ENCODE measurements at regions not wholly inside any gene's neighbourhood (a gene's known extent, or its start where the extent isn't known, plus 50 kb on each side); places are given as distances from the start of the nearest gene placed in this dataset.
"Not testable (repeated sequence)": the region's sequence is repeated elsewhere in the genome, so short reads cannot be mapped to it uniquely, and the experiment has no call there.

DNA sequence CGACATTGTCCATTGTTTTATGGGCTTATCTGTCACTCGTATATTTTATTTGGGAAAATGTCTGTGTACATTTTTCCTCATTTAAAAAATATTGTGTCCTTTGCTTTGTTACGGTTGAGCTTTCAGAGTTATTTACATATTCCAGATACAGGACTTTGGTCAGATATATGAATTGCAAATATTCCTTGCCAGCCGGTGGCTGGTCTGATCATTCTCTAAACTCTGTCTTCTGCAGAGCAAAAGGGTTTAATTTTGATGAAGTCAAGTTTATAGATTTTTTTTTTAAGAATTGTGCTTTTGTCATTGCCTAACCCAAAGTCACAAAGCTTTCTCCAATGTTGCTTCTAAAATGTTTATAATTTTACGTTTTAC lies 78.3 kb upstream of the SFSWAP start:
- DNase-seq; H3K27ac ChIP-seq (ENCODE audit: low read depth in 1 of 2, low read length in 2 of 2); ATAC-seq (ENCODE audit: poor library complexity); H3K4me1 Mint-ChIP-seq (ENCODE audit: low read depth); H3K4me3 Mint-ChIP-seq; H3K9me3 Mint-ChIP-seq; CTCF ChIA-PET; H3K36me3 Mint-ChIP-seq (ENCODE audit: low read depth); POLR2A ChIA-PET; H3K27me3 ChIP-seq (ENCODE audit: control insufficient read depth in 1 of 2, insufficient read depth in 2 of 2, low read length in 2 of 2); H3K27ac Mint-ChIP-seq; H3K36me3 ChIP-seq (ENCODE audit: insufficient read depth, low read length); H3K4me3 ChIP-seq (ENCODE audit: low read length): not testable (repeated sequence)
- intact Hi-C loops (cut with DNase I, micrococcal nuclease) = loop anchor here in 1 of 2 experiments (5.0 kb wide), 1 partner anchor 80 kb away; the partner anchor contains the start of gene SFSWAP
- Histone ChIP-seq H3K4me1 (ENCODE audit: insufficient read depth, low read length) (peaks cover 11% of the 10 kb centered on the region), H3K9me3 (ENCODE audit: control insufficient read depth in 1 of 2, insufficient read depth in 1 of 2, low read length in 2 of 2) (peaks cover 3 to 28% of the 10 kb centered on the region in 2 experiments)
- H3K27me3 Mint-ChIP-seq = peaks cover 33% of the 10 kb centered on the region

DNA sequence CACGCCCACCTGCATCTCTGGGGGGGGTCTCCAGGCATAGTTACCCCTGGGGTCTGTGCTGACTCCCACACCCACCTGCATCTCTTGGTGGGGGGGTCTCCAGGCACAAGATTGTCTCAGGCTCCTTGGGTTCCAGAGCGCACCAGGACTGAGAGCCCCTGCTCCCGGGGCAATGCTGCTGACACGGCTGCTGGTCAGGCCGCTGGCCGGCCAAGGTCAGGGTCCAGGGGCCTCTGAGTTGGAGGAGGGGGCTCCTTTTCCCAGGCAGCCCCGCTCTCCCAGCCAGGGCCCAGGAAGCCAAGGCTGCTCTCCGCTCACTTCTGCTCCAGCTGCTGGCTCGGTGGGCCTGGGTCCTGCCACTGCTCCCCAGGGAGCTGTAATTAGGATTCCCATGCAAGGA lies 77.3 kb upstream of the SFSWAP start:
- ATAC-seq (ENCODE audit: poor library complexity); H3K4me1 ChIP-seq (ENCODE audit: insufficient read depth, low read length); CTCF ChIA-PET; H3K27ac Mint-ChIP-seq; H3K36me3 Mint-ChIP-seq (ENCODE audit: low read depth); POLR2A ChIA-PET; H3K36me3 ChIP-seq (ENCODE audit: insufficient read depth, low read length); H3K9me3 Mint-ChIP-seq; H3K4me3 Mint-ChIP-seq; H3K4me1 Mint-ChIP-seq (ENCODE audit: low read depth); DNase-seq; H3K4me3 ChIP-seq (ENCODE audit: low read length); H3K27ac ChIP-seq (ENCODE audit: low read depth in 1 of 2, low read length in 2 of 2); H3K27me3 ChIP-seq (ENCODE audit: control insufficient read depth in 1 of 2, insufficient read depth in 2 of 2, low read length in 2 of 2): not testable (repeated sequence)
- intact Hi-C loops (cut with DNase I, micrococcal nuclease) = loop anchor here in 1 of 2 experiments (5.0 kb wide), 1 partner anchor 79 kb away; the partner anchor contains the start of gene SFSWAP
- peaks cover 34% of the 10 kb centered on the region for H3K27me3 Mint-ChIP-seq
- peaks cover 0 to 19% of the 10 kb centered on the region in 2 experiments for H3K9me3 ChIP-seq (ENCODE audit: control insufficient read depth in 1 of 2, insufficient read depth in 1 of 2, low read length in 2 of 2)

DNA sequence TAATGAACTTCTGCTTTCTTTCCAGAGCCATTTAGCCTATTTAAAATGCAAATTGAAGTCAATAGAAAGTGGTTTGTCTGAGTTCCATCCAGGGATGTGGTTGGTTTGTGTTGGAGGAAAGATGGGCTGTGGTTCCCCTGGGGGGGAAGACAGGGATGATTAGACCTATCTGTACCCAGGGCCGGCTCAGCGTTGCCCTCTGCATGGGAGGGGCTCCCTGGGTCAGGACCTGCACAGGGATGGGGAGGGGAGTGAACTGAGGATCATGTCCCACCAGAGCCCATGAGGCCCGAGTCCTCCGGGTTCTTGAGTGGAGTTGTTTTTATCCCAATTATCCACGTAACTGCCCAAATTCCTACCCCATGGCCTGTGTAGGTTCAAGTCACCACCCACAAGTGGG lies 76.9 kb upstream of the SFSWAP start:
- H3K36me3 ChIP-seq (ENCODE audit: insufficient read depth, low read length) = no peaks in the 10 kb centered on the region
- peaks cover 0 to 7% of the 10 kb centered on the region in 2 experiments for H3K27me3 ChIP-seq (ENCODE audit: control insufficient read depth in 1 of 2, insufficient read depth in 2 of 2, low read length in 2 of 2)
- intact Hi-C loops (cut with DNase I, micrococcal nuclease) = loop anchor here in 1 of 2 experiments (5.0 kb wide), 1 partner anchor 78 kb away; the partner anchor contains the start of gene SFSWAP
- no peak overlapping the region for H3K27ac Mint-ChIP-seq
- no peaks in the 10 kb centered on the region for H3K9me3 Mint-ChIP-seq
- TF ChIP-seq, protein P1, sequence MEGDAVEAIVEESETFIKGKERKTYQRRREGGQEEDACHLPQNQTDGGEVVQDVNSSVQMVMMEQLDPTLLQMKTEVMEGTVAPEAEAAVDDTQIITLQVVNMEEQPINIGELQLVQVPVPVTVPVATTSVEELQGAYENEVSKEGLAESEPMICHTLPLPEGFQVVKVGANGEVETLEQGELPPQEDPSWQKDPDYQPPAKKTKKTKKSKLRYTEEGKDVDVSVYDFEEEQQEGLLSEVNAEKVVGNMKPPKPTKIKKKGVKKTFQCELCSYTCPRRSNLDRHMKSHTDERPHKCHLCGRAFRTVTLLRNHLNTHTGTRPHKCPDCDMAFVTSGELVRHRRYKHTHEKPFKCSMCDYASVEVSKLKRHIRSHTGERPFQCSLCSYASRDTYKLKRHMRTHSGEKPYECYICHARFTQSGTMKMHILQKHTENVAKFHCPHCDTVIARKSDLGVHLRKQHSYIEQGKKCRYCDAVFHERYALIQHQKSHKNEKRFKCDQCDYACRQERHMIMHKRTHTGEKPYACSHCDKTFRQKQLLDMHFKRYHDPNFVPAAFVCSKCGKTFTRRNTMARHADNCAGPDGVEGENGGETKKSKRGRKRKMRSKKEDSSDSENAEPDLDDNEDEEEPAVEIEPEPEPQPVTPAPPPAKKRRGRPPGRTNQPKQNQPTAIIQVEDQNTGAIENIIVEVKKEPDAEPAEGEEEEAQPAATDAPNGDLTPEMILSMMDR (IDR thresholded peaks at IDR 0.05) = no peak
- H3K9me3 ChIP-seq (ENCODE audit: control insufficient read depth in 1 of 2, insufficient read depth in 1 of 2, low read length in 2 of 2) = peaks cover 0 to 15% of the 10 kb centered on the region in 2 experiments
- ATAC-seq (ENCODE audit: poor library complexity) (no peak), DNase-seq (no peak)
- H3K4me1 Mint-ChIP-seq (ENCODE audit: low read depth) = no peaks in the 10 kb centered on the region
- no peak overlapping the region for H3K4me3 Mint-ChIP-seq
- ChIA-PET CTCF (no interaction called here), POLR2A (no interaction called here)
- H3K4me1 ChIP-seq (ENCODE audit: insufficient read depth, low read length) = peaks cover 1% of the 10 kb centered on the region
- peaks cover 34% of the 10 kb centered on the region for H3K27me3 Mint-ChIP-seq
- no peaks in the 10 kb centered on the region for H3K36me3 Mint-ChIP-seq (ENCODE audit: low read depth)
- H3K27ac ChIP-seq (ENCODE audit: low read depth in 1 of 2, low read length in 2 of 2) = no peak overlapping the region
- no peak overlapping the region for H3K4me3 ChIP-seq (ENCODE audit: low read length)

DNA sequence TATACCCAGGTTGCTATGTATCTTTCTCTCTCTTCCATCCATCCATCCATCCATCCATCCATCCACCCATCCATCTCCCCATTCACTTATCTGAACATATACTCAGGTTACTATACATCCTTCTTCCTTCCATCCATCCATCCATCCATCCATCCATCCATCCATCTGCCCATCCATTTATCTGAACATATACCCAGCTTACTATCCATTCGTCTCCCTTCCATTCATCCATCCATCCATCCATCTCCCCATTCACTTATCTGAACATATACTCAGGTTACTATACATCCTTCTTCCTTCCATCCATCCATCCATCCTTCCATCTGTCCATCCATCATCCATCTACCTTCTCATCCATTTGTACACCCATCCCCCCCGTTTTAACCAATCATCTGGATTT lies 75.9 kb upstream of the SFSWAP start:
- ATAC-seq (ENCODE audit: poor library complexity); H3K27ac Mint-ChIP-seq; POLR2A ChIA-PET; H3K27ac ChIP-seq (ENCODE audit: low read depth in 1 of 2, low read length in 2 of 2); H3K4me1 Mint-ChIP-seq (ENCODE audit: low read depth); H3K9me3 Mint-ChIP-seq; intact Hi-C loops (cut with DNase I, micrococcal nuclease); H3K36me3 ChIP-seq (ENCODE audit: insufficient read depth, low read length); DNase-seq; H3K27me3 ChIP-seq (ENCODE audit: control insufficient read depth in 1 of 2, insufficient read depth in 2 of 2, low read length in 2 of 2); H3K4me1 ChIP-seq (ENCODE audit: insufficient read depth, low read length); H3K36me3 Mint-ChIP-seq (ENCODE audit: low read depth); H3K4me3 Mint-ChIP-seq; CTCF ChIA-PET; H3K4me3 ChIP-seq (ENCODE audit: low read length): not testable (repeated sequence)
- peaks cover 34% of the 10 kb centered on the region for H3K27me3 Mint-ChIP-seq
- peaks cover 0 to 11% of the 10 kb centered on the region in 2 experiments for H3K9me3 ChIP-seq (ENCODE audit: control insufficient read depth in 1 of 2, insufficient read depth in 1 of 2, low read length in 2 of 2)
